ENCODE measurements at regions not wholly inside any gene's neighbourhood (a gene's known extent, or its start where the extent isn't known, plus 50 kb on each side); places are given as distances from the start of the nearest gene placed in this dataset.

GRCh38 chr6:23455754-23456153, 670.3 kb upstream of the NRSN1 start:
- CTCF ChIA-PET: no interaction called here
- Histone ChIP-seq H3K27ac (ENCODE audit: insufficient read depth, low read depth, low read length) (no peak overlapping the region), H3K36me3 (ENCODE audit: control insufficient read depth in 2 of 2, extremely low read depth in 1 of 2, insufficient read depth in 2 of 2, low read length in 2 of 2) (no peaks in the 10 kb centered on the region), H3K4me2 (ENCODE audit: insufficient read depth, low read length) (no peak overlapping the region), H3K4me3 (replicated peaks in 1 of 3; ENCODE audit: insufficient read depth in 1 of 3, low read depth in 1 of 3, low read length in 3 of 3) (no peak overlapping the region), H3K27me3 (ENCODE audit: control insufficient read depth in 2 of 2, insufficient read depth in 2 of 2, low read length in 2 of 2) (no peaks in the 10 kb centered on the region), H3K9ac (replicated peaks; ENCODE audit: extremely low read depth, insufficient read depth, low read length) (no peak overlapping the region), H3K9me3 (replicated peaks; ENCODE audit: control insufficient read depth, insufficient read depth, low read length) (no peaks in the 10 kb centered on the region), H3K79me2 (ENCODE audit: control insufficient read depth, insufficient read depth, low read length) (no peaks in the 10 kb centered on the region), H4K20me1 (replicated peaks; ENCODE audit: control insufficient read depth, extremely low read depth, insufficient read depth, low read length) (no peaks in the 10 kb centered on the region), H2AFZ (ENCODE audit: low read depth, low read length) (no peak overlapping the region), H3K9me1 (replicated peaks; ENCODE audit: control insufficient read depth, extremely low read depth, insufficient read depth, low read length) (no peaks in the 10 kb centered on the region), H3K4me1 (ENCODE audit: control insufficient read depth, extremely low read depth, insufficient read depth, low read length) (peaks cover 2% of the 10 kb centered on the region)
- DNase-seq (ENCODE audit: low read depth, low spot score) (no peak), FAIRE-seq (no peak)
- no TSS peak for BruUV-seq (replicated peaks)
- intact Hi-C loops (cut with micrococcal nuclease): no loop called here
- TF ChIP-seq MAX (IDR thresholded peaks at IDR 0.05; ENCODE audit: insufficient read depth, insufficient read length) (no peak), EZH2 (IDR thresholded peaks at IDR 0.05; ENCODE audit: borderline replicate concordance, low read depth, low read length, severe bottlenecking) (no peak), MYC (IDR thresholded peaks at IDR 0.05; ENCODE audit: low read depth, low read length) (no peak), POLR2AphosphoS5 (IDR thresholded peaks at IDR 0.05; ENCODE audit: insufficient read depth, low read depth, low read length) (no peak), GATA2 (IDR thresholded peaks at IDR 0.05; ENCODE audit: insufficient read depth, insufficient read length, low read depth, low read length) (no peak), POLR2A (IDR thresholded peaks at IDR 0.05; ENCODE audit: low read depth, low read length) (no peak), JUN (IDR thresholded peaks at IDR 0.05; ENCODE audit: borderline replicate concordance, insufficient read depth, insufficient read length, low read depth) (no peak), FOS (IDR thresholded peaks at IDR 0.05; ENCODE audit: borderline replicate concordance, insufficient read depth, low read length) (no peak), CTCF (IDR thresholded peaks at IDR 0.05; ENCODE audit: extremely low read depth in 1 of 2, insufficient read depth in 1 of 2, low read depth in 1 of 2, low read length in 2 of 2) (no peak)
- POLR2A ChIA-PET: no interaction called here
- dilution Hi-C loops (cut with MboI; ENCODE audit: extremely low pct_ligation_motif_present, low sequenced_read_pairs): no loop called here
